Keratinocyte (primary cell): ENCODE measurements at regions not wholly inside any gene's neighbourhood (a gene's known extent, or its start where the extent isn't known, plus 50 kb on each side); places are given as distances from the start of the nearest gene placed in this dataset.
"Not testable (repeated sequence)": the region's sequence is repeated elsewhere in the genome, so short reads cannot be mapped to it uniquely, and the experiment has no call there.

ENCODE experiments used
- DNase-seq: peaks from one replicate; pipeline ENCODE4 v3.0.0-alpha.2; 2011; ENCODE audit warnings: low read depth, missing footprints, low spot score
- FAIRE-seq: peaks from 2 replicates; lab custom pipeline; 2011; peaks lifted over from hg19 to GRCh38; lab: Jason Lieb, UNC
- H2AFZ ChIP-seq: 2 replicates; pipeline ENCODE4 v1.6.0; 2012; ENCODE audit warnings: low read length, control low read depth, inconsistent platforms; ENCODE audit not compliant: control insufficient read depth
- H3K27ac ChIP-seq: 2 replicates; pipeline ENCODE4 v1.5.1; 2011; ENCODE audit warnings: low read length; ENCODE audit not compliant: control insufficient read depth, insufficient read depth
- H3K27me3 ChIP-seq: 3 replicates; pipeline ENCODE4 v1.6.0; 2011; ENCODE audit warnings: low read length; ENCODE audit not compliant: control insufficient read depth, insufficient read depth; ENCODE audit errors: extremely low read depth
- H3K36me3 ChIP-seq, 2 experiments: 2 replicates in 1 of 2; 3 replicates in 1 of 2; pipeline ENCODE4 v1.5.1; 2011; ENCODE audit warnings: low read length in 2 of 2, mild to moderate bottlenecking in 1 of 2; ENCODE audit not compliant: control insufficient read depth in 2 of 2, insufficient read depth in 2 of 2; ENCODE audit errors: extremely low read depth in 1 of 2
- H3K4me1 ChIP-seq: 3 replicates; pipeline ENCODE4 v1.5.1; 2011; ENCODE audit warnings: low read length; ENCODE audit not compliant: control insufficient read depth, insufficient read depth; ENCODE audit errors: extremely low read depth
- H3K4me2 ChIP-seq: 3 replicates; pipeline ENCODE4 v1.6.0; 2011; ENCODE audit warnings: low read depth, low read length; ENCODE audit not compliant: control insufficient read depth, insufficient read depth; ENCODE audit errors: extremely low read depth
- H3K4me3 ChIP-seq, 3 experiments: fragments of 200-600 bp in 1 of 3; sonication (generic) in 1 of 3; 2 replicates in 2 of 3; 3 replicates in 1 of 3; pipeline ENCODE4 v1.5.1; 2011 to 2016; ENCODE audit warnings: low read length in 3 of 3, mild to moderate bottlenecking in 3 of 3, control low read depth in 2 of 3, inconsistent platforms in 1 of 3, low read depth in 1 of 3, mixed read lengths in 1 of 3, mixed run types in 1 of 3, moderate library complexity in 1 of 3; ENCODE audit not compliant: control insufficient read depth in 2 of 3, insufficient read depth in 2 of 3; ENCODE audit errors: extremely low read depth in 1 of 3
- H3K79me2 ChIP-seq: 2 replicates; pipeline ENCODE4 v1.6.0; 2012; ENCODE audit warnings: low read length; ENCODE audit not compliant: control insufficient read depth, insufficient read depth
- H3K9ac ChIP-seq: 3 replicates; pipeline ENCODE4 v1.6.0; 2011; ENCODE audit warnings: low read length; ENCODE audit not compliant: control insufficient read depth, insufficient read depth; ENCODE audit errors: extremely low read depth
- H3K9me1 ChIP-seq: 3 replicates; pipeline ENCODE4 v1.6.0; 2011; ENCODE audit warnings: low read length; ENCODE audit not compliant: control insufficient read depth, insufficient read depth; ENCODE audit errors: extremely low read depth
- H3K9me3 ChIP-seq: 2 replicates; pipeline ENCODE4 v1.5.1; 2012; ENCODE audit warnings: low read depth, low read length; ENCODE audit not compliant: control insufficient read depth
- H4K20me1 ChIP-seq: 3 replicates; pipeline ENCODE4 v1.6.0; 2011; ENCODE audit warnings: low read length; ENCODE audit not compliant: control insufficient read depth, insufficient read depth; ENCODE audit errors: extremely low read depth
- EZH2 ChIP-seq: IDR thresholded peaks from one replicate; pipeline ENCODE4 v1.6.1; 2012; ENCODE audit warnings: inconsistent platforms, mild to moderate bottlenecking, low read length, moderate library complexity
- dilution Hi-C: fragments of 300-500 bp; cut with MboI; formaldehyde crosslinking; loops from one replicate; pipeline ENCODE4 v1.7.0; 2020; ENCODE audit warnings: low sequenced_read_pairs; ENCODE audit not compliant: extremely low pct_ligation_motif_present
- TF ChIP-seq, protein P1 (sequence below), 3 experiments: IDR thresholded peaks in 1 of 3; conservative IDR thresholded peaks in 1 of 3; optimal IDR thresholded peaks in 1 of 3; 2 replicates in 2 of 3; 3 replicates in 1 of 3; pipeline versions ENCODE3 to v1.5.1; 2011; ENCODE audit warnings: low read length in 3 of 3, mild to moderate bottlenecking in 3 of 3, moderate library complexity in 2 of 3, control low read depth in 1 of 3, inconsistent platforms in 1 of 3; ENCODE audit not compliant: insufficient read depth in 2 of 3; ENCODE audit errors: extremely low read depth in 1 of 3

DNA sequence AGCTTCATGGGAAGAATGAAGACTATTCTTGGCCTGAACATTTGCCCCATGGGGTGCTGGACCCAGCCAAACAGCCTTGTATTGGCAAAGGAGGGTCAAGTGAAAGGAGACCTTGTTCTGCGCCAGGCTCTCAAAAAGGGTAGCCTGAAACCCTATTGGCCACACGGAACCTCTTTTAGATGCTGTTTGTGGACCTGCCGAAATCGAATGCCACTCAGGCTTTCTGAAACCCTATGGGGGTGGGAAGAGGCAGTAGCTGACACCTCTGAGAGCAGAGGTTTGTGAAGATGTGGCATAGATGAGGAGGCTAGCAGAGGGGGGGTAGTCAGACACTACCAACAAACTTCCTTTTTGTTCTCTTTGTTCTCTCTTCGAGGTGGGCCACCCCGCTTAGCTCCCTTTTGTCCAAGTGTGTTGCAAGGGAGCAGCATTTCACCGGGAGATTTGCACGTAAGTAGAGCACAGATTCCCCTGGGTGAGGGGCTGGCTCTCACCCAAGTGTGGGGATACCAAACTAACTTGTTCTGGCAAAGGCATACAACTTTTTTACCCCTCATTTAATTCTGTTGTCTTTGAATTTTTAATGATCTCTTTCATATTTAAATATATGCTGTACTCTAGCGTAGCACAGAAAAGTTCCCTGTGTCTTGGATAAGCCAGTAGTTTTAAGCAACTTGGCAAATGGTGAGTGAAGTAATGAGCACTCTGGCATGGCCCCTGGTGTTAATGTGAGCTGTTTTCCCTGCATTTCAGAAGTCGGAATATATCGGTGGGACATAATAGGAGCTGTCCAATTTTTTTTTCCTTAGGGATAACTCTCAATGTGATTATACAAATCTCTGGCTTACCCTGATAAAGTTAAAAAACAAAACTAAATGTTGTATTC, 107.7 kb downstream of the SEPTIN7 start:
- Histone ChIP-seq H3K27me3 (no peaks in the 10 kb centered on the region), H3K9me1 (no peaks in the 10 kb centered on the region), H3K79me2 (no peaks in the 10 kb centered on the region)

DNA sequence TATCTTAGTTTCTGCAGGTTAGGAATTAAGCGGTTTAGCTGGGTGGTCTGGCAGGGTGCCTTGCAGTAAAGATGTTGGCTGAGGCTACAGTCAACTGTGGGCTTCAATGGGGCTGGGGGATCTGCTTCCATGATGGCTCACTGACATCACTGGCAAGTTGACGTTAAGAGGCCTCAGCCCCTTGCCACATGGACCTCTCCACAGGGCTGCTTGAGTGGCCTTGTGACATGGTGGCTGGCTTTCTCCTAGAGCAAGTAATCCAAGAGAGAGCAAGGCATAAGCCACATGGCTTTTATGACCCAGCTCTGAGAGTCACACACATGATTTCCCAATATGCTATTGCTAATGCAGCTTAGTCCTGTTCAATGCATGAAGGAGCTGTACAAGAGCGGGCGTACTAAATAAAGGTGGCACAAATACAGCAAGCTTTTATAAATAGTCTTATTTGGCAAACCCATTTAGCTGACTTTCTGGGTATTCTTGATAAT, 109.1 kb downstream of the SEPTIN7 start:
- Histone ChIP-seq H3K9ac (no peak overlapping the region), H3K9me3 (no peaks in the 10 kb centered on the region), H3K36me3 (peaks cover 0 to 4% of the 10 kb centered on the region in 2 experiments), H3K4me3 (no peak overlapping the region), H3K27me3 (no peaks in the 10 kb centered on the region), H3K4me2 (no peak overlapping the region), H2AFZ (no peak overlapping the region), H3K79me2 (no peaks in the 10 kb centered on the region), H3K27ac (no peak overlapping the region), H3K9me1 (no peaks in the 10 kb centered on the region), H4K20me1 (no peaks in the 10 kb centered on the region), H3K4me1 (peaks cover 13% of the 10 kb centered on the region)
- FAIRE-seq (no peak), DNase-seq (no peak)
- TF ChIP-seq EZH2, result no peak
- TF ChIP-seq, protein P1, sequence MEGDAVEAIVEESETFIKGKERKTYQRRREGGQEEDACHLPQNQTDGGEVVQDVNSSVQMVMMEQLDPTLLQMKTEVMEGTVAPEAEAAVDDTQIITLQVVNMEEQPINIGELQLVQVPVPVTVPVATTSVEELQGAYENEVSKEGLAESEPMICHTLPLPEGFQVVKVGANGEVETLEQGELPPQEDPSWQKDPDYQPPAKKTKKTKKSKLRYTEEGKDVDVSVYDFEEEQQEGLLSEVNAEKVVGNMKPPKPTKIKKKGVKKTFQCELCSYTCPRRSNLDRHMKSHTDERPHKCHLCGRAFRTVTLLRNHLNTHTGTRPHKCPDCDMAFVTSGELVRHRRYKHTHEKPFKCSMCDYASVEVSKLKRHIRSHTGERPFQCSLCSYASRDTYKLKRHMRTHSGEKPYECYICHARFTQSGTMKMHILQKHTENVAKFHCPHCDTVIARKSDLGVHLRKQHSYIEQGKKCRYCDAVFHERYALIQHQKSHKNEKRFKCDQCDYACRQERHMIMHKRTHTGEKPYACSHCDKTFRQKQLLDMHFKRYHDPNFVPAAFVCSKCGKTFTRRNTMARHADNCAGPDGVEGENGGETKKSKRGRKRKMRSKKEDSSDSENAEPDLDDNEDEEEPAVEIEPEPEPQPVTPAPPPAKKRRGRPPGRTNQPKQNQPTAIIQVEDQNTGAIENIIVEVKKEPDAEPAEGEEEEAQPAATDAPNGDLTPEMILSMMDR (optimal IDR thresholded peaks at IDR 0.05 in 1 of 3, IDR thresholded peaks at IDR 0.05 in 1 of 3, conservative IDR thresholded peaks at IDR 0.05 in 1 of 3; ENCODE audit: extremely low read depth in 1 of 3, insufficient read depth in 2 of 3, low read length in 3 of 3), result no peak
- dilution Hi-C loops, result no loop called here

More for the DNA sequence above, 107.7 kb downstream of the SEPTIN7 start:
- Histone ChIP-seq H3K9ac (no peak overlapping the region), H3K27ac (no peak overlapping the region), H3K36me3 (peaks cover 0 to 3% of the 10 kb centered on the region in 2 experiments), H3K4me3 (no peak overlapping the region), H3K4me1 (peaks cover 13% of the 10 kb centered on the region), H4K20me1 (no peaks in the 10 kb centered on the region), H2AFZ (no peak overlapping the region), H3K4me2 (no peak overlapping the region), H3K9me3 (no peaks in the 10 kb centered on the region)
- DNase-seq, result no peak
- no peak for FAIRE-seq
- no peak for TF ChIP-seq EZH2
- TF ChIP-seq, protein P1 (optimal IDR thresholded peaks at IDR 0.05 in 1 of 3, IDR thresholded peaks at IDR 0.05 in 1 of 3, conservative IDR thresholded peaks at IDR 0.05 in 1 of 3; ENCODE audit: extremely low read depth in 1 of 3, insufficient read depth in 2 of 3, low read length in 3 of 3), result no peak
- dilution Hi-C loops, result no loop called here

DNA sequence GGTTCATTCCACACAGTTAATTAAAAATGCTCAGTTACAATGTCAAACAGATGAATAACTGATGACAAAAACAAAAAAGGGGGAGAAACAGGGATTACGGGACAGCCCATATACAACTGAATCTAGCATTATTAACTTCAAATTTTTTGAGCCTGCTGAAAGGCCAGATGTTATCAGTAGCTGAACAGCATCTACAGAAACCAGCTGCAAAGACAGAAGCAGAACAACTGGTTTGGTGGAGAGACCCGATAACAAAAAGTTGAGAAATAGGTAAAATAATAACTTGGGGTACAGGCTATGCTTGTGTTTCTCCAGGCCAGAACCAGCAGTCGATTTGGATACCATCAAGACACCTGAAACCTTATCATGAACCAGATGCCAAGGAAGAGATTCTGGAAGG, 109.8 kb downstream of the SEPTIN7 start:
- H3K27me3 ChIP-seq, dilution Hi-C loops, H3K27ac ChIP-seq, H3K9ac ChIP-seq, H4K20me1 ChIP-seq, H3K9me3 ChIP-seq, H2AFZ ChIP-seq, H3K36me3 ChIP-seq, H3K4me1 ChIP-seq, H3K79me2 ChIP-seq, H3K4me2 ChIP-seq, FAIRE-seq, H3K9me1 ChIP-seq, H3K4me3 ChIP-seq, DNase-seq: not testable (repeated sequence)
